ENCODE measurements at regions not wholly inside any gene's neighbourhood (a gene's known extent, or its start where the extent isn't known, plus 50 kb on each side); places are given as distances from the start of the nearest gene placed in this dataset.

DNA sequence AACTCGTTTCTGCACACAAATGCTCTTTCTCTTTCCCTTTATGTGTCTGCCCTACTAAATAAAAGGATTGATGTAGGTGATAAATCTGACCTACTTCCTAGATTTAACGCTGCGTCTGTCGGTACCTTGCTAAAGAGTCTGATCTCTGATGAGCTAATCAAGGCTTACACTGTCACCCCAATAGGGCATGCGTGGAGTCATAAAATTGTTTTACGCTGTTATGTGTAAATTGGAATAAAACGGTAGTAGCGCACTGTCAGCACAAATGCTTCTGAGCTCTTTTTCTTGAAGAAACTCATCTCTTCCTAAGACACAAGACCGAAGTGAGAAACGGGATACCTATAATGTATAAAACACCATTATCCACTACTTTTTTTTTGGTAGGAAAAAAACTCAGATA is 2106.3 kb upstream of the WWC1 start:
- H3K27ac Mint-ChIP-seq (ENCODE audit: low read depth, unreplicated experiment): no peak overlapping the region
- no peak for DNase-seq (ENCODE audit: unreplicated experiment)
- H3K27me3 Mint-ChIP-seq (ENCODE audit: insufficient read depth, unreplicated experiment): no peaks in the 10 kb centered on the region
- no peaks in the 10 kb centered on the region for H3K36me3 Mint-ChIP-seq (ENCODE audit: insufficient read depth, unreplicated experiment)
- ChIA-PET POLR2A (no interaction called here), CTCF (interaction anchor here (0.7 to 1.1 kb wide), 5 partner anchors 8 to 808 kb away, joined by 3 to 4 read pairs (median 3); no protein-coding TSS in a partner anchor)
- BruUV-seq (replicated peaks): no TSS peak
- H3K4me3 Mint-ChIP-seq (ENCODE audit: unreplicated experiment): no peak overlapping the region
- TF ChIP-seq, protein P1, sequence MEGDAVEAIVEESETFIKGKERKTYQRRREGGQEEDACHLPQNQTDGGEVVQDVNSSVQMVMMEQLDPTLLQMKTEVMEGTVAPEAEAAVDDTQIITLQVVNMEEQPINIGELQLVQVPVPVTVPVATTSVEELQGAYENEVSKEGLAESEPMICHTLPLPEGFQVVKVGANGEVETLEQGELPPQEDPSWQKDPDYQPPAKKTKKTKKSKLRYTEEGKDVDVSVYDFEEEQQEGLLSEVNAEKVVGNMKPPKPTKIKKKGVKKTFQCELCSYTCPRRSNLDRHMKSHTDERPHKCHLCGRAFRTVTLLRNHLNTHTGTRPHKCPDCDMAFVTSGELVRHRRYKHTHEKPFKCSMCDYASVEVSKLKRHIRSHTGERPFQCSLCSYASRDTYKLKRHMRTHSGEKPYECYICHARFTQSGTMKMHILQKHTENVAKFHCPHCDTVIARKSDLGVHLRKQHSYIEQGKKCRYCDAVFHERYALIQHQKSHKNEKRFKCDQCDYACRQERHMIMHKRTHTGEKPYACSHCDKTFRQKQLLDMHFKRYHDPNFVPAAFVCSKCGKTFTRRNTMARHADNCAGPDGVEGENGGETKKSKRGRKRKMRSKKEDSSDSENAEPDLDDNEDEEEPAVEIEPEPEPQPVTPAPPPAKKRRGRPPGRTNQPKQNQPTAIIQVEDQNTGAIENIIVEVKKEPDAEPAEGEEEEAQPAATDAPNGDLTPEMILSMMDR (IDR thresholded peaks at IDR 0.05; ENCODE audit: unreplicated experiment): no peak
- H3K9me3 Mint-ChIP-seq (ENCODE audit: unreplicated experiment): no peaks in the 10 kb centered on the region
- intact Hi-C loops (cut with micrococcal nuclease): no loop called here
- H3K4me1 Mint-ChIP-seq (ENCODE audit: insufficient read depth, unreplicated experiment): peaks cover 5% of the 10 kb centered on the region

DNA sequence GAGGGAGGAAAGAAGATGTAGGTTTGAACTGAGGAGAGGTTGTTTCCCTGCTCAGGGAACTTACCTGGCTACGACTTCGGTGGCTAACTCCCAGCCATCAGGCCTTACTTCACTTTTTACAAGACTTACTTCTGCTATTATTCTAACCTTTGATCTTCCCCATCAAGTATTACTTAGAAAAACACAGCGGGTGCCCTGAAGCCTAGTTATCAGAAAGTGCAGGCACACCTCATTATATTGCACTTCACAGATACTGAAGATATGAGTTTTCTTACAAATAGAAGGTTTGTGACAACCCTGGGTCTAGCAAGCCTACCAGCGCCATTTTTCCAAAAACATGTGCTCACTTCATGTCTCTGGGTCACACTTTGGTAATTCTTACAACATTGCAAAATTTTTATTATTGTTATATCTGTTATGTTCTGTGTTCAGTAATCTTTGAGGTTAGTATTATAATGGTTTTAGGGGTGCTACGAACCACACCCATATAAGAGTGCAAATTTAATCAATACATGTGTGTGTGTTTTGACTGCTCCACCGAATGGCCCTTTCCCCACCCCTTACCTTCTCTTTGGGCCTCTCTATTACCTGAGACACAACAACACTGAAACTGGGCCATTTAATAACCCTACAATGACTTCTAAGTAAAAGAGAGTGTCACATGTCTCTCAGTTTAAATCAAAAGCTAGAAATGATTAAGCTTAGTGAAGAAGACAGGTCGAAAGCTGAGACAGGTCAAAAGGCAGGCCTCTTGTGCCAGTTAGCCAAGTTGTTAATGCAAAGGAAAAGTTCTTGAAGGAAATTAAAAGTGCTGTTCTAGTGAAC is 2102.7 kb upstream of the WWC1 start:
- Mint-ChIP-seq H3K4me3 (ENCODE audit: unreplicated experiment) (no peak overlapping the region), H3K4me1 (ENCODE audit: insufficient read depth, unreplicated experiment) (peaks cover 5% of the 10 kb centered on the region)
- POLR2A ChIA-PET: no interaction called here

DNA sequence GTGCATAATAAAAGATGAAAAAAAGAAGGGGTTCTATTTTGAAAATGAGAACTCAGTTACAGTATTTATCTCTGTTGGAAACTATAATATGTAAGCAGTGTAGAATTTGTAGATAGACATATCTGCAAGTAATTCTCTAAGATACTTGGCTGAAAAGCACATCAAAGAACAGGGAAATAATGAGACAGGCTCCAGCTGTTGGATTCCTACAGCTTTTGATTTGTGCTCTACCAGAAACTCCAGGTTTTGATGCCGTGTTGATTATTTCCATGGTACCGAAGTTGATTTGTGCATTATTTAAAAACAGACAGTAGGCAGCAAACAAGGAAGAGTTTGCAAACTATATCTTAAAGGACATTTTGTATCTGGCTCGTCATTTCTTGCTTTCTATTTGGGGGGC is 2098.7 kb upstream of the WWC1 start:
- intact Hi-C loops (cut with micrococcal nuclease): no loop called here
- peaks cover 5% of the 10 kb centered on the region for H3K4me1 Mint-ChIP-seq (ENCODE audit: insufficient read depth, unreplicated experiment)
- H3K9me3 Mint-ChIP-seq (ENCODE audit: unreplicated experiment): no peaks in the 10 kb centered on the region
- no peak for DNase-seq (ENCODE audit: unreplicated experiment)
- CTCF ChIA-PET: interaction anchor here (0.6 kb wide), 1 partner anchor 1658 kb away, joined by 3 read pairs; no protein-coding TSS in a partner anchor
- no peaks in the 10 kb centered on the region for H3K36me3 Mint-ChIP-seq (ENCODE audit: insufficient read depth, unreplicated experiment)
- no TSS peak for BruUV-seq (replicated peaks)
- TF ChIP-seq, protein P1 (IDR thresholded peaks at IDR 0.05; ENCODE audit: unreplicated experiment): no peak
- no peak overlapping the region for H3K4me3 Mint-ChIP-seq (ENCODE audit: unreplicated experiment)
- no peaks in the 10 kb centered on the region for H3K27me3 Mint-ChIP-seq (ENCODE audit: insufficient read depth, unreplicated experiment)
- POLR2A ChIA-PET: no interaction called here
- no peak overlapping the region for H3K27ac Mint-ChIP-seq (ENCODE audit: low read depth, unreplicated experiment)

More for the DNA sequence above, 2102.7 kb upstream of the WWC1 start:
- Mint-ChIP-seq H3K36me3 (ENCODE audit: insufficient read depth, unreplicated experiment) (no peaks in the 10 kb centered on the region), H3K27ac (ENCODE audit: low read depth, unreplicated experiment) (no peak overlapping the region), H3K9me3 (ENCODE audit: unreplicated experiment) (no peaks in the 10 kb centered on the region), H3K27me3 (ENCODE audit: insufficient read depth, unreplicated experiment) (no peaks in the 10 kb centered on the region)
- CTCF ChIA-PET: interaction anchor here (0.5 to 0.6 kb wide), 6 partner anchors 8 to 1777 kb away, joined by 3 to 4 read pairs (median 3); no protein-coding TSS in a partner anchor
- intact Hi-C loops (cut with micrococcal nuclease): no loop called here
- DNase-seq (ENCODE audit: unreplicated experiment): no peak
- no TSS peak for BruUV-seq (replicated peaks)
- TF ChIP-seq, protein P1 (IDR thresholded peaks at IDR 0.05; ENCODE audit: unreplicated experiment): no peak

DNA sequence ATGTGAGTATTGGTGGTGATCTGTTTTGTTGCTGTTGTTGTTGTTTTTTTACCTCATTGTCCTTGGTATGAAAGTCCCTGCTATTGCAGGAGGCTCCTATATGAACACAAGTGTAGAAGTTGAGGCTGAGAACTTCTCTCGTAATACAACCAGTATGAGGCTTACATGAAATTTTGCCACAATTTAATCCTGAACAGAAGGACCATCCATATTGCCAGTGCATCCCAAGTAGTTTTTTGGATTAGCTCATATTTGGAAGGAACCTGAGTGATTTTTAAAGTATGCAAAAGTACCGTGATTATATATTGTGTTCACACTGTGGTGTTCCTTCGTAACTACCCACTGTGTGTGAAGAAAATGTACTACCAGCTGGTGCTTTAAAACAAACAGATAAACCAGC is 2095.5 kb upstream of the WWC1 start:
- ChIA-PET CTCF (interaction anchor here (0.6 kb wide), 1 partner anchor 85 kb away, joined by 3 read pairs; no protein-coding TSS in a partner anchor), POLR2A (no interaction called here)
- Mint-ChIP-seq H3K9me3 (ENCODE audit: unreplicated experiment) (no peaks in the 10 kb centered on the region), H3K27me3 (ENCODE audit: insufficient read depth, unreplicated experiment) (no peaks in the 10 kb centered on the region), H3K4me3 (ENCODE audit: unreplicated experiment) (no peak overlapping the region), H3K27ac (ENCODE audit: low read depth, unreplicated experiment) (no peak overlapping the region), H3K4me1 (ENCODE audit: insufficient read depth, unreplicated experiment) (no peaks in the 10 kb centered on the region), H3K36me3 (ENCODE audit: insufficient read depth, unreplicated experiment) (no peaks in the 10 kb centered on the region)
- TF ChIP-seq, protein P1 (IDR thresholded peaks at IDR 0.05; ENCODE audit: unreplicated experiment): no peak
- DNase-seq (ENCODE audit: unreplicated experiment): no peak
- no TSS peak for BruUV-seq (replicated peaks)
- intact Hi-C loops (cut with micrococcal nuclease): no loop called here

Measured in MCF 10A (cell line).